Suprapubic skin (tissue), 3 donors: ENCODE measurements at regions not wholly inside any gene's neighbourhood (a gene's known extent, or its start where the extent isn't known, plus 50 kb on each side); places are given as distances from the start of the nearest gene placed in this dataset.

Experiments used
- EP300 ChIP-seq: sonication (generic); formaldehyde crosslinking; IDR thresholded peaks from one replicate; pipeline ENCODE4 v1.6.1; 2017; ENCODE audit warnings: antibody characterized with exemption
- TF ChIP-seq, protein P1 (sequence below), 2 donors: fragments of 200-600 bp in 1 of 2; fragments of 450-650 bp in 1 of 2; sonication (generic) in 1 of 2; IDR thresholded peaks; one replicate each; pipeline ENCODE4 v1.5.1; 2016 to 2019; ENCODE audit warnings: antibody characterized with exemption in 2 of 2, mild to moderate bottlenecking in 1 of 2, moderate library complexity in 1 of 2

DNA sequence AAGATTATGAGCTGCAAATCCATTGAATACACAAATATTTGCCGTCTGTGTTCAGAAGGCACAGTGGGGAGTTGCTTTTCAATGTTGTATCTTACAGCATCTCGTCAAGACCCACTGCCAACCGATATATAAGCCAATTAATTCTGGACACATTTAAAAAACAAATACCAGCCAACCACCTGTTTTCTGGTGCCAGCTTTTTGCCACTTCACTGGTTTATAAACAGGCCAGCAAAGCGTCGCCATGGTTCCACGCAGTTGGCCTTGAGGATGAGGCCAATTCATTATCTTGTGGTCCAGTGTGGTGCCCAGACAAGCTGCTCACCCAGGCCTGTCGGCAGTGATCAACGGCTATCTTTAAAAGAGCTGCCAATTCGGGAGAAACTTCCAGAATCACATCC, 321.0 kb downstream of the TCERG1L start:
- TF ChIP-seq EP300: no peak
- TF ChIP-seq, protein P1, sequence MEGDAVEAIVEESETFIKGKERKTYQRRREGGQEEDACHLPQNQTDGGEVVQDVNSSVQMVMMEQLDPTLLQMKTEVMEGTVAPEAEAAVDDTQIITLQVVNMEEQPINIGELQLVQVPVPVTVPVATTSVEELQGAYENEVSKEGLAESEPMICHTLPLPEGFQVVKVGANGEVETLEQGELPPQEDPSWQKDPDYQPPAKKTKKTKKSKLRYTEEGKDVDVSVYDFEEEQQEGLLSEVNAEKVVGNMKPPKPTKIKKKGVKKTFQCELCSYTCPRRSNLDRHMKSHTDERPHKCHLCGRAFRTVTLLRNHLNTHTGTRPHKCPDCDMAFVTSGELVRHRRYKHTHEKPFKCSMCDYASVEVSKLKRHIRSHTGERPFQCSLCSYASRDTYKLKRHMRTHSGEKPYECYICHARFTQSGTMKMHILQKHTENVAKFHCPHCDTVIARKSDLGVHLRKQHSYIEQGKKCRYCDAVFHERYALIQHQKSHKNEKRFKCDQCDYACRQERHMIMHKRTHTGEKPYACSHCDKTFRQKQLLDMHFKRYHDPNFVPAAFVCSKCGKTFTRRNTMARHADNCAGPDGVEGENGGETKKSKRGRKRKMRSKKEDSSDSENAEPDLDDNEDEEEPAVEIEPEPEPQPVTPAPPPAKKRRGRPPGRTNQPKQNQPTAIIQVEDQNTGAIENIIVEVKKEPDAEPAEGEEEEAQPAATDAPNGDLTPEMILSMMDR (IDR thresholded peaks at IDR 0.05): no peak
